Calu3 (cell line): ENCODE measurements at regions not wholly inside any gene's neighbourhood (a gene's known extent, or its start where the extent isn't known, plus 50 kb on each side); places are given as distances from the start of the nearest gene placed in this dataset.

Experiments used
- BruUV-seq: library from RNA; stranded (reverse); fragments of 400-500 nt; replicated peaks from 2 replicates; lab custom pipeline; 2021; lab: Mats Ljungman, UMichigan
- CTCF ChIA-PET: fragments of 300-600 bp; sonication (Branson Sonifier 250); formaldehyde crosslinking; loops from one replicate; lab custom pipeline; 2022; ENCODE audit warnings: antibody characterized with exemption; lab: Charles Lee
- DNase-seq: peaks from one replicate; pipeline ENCODE4 v3.0.0; 2022
- H3K27ac Mint-ChIP-seq: one replicate; pipeline ENCODE4 v1.8.0; 2022; ENCODE audit warnings: mixed read lengths; ENCODE audit not compliant: unreplicated experiment
- H3K27me3 Mint-ChIP-seq: one replicate; pipeline ENCODE4 v1.8.0; 2022; ENCODE audit warnings: mixed read lengths; ENCODE audit not compliant: unreplicated experiment
- H3K36me3 Mint-ChIP-seq: one replicate; pipeline ENCODE4 v1.8.0; 2022; ENCODE audit warnings: mild to moderate bottlenecking, moderate library complexity, mixed read lengths; ENCODE audit not compliant: insufficient read depth, unreplicated experiment
- H3K4me1 Mint-ChIP-seq: one replicate; pipeline ENCODE4 v1.8.0; 2022; ENCODE audit warnings: mild to moderate bottlenecking, low read depth, mixed read lengths; ENCODE audit not compliant: unreplicated experiment
- H3K4me3 Mint-ChIP-seq: one replicate; pipeline ENCODE4 v1.8.0; 2022; ENCODE audit warnings: mild to moderate bottlenecking, low read depth, moderate library complexity, mixed read lengths; ENCODE audit not compliant: unreplicated experiment
- H3K9me3 Mint-ChIP-seq: one replicate; pipeline ENCODE4 v1.8.0; 2022; ENCODE audit warnings: low read depth, mixed read lengths; ENCODE audit not compliant: unreplicated experiment
- CTCF ChIP-seq: fragments of 200-600 bp; IDR thresholded peaks from one replicate; pipeline ENCODE4 v1.8.0; 2022; ENCODE audit warnings: antibody characterized with exemption; ENCODE audit not compliant: unreplicated experiment
- intact Hi-C: fragments of 100-400 bp; cut with micrococcal nuclease; formaldehyde crosslinking; loops from one replicate; pipeline ENCODE4 v1.10.0; 2022; ENCODE audit not compliant: unreplicated experiment

- no peaks in the 10 kb centered on the region for H3K36me3 Mint-ChIP-seq
- no peak for TF ChIP-seq CTCF
- intact Hi-C loops: no loop called here
- H3K4me3 Mint-ChIP-seq: no peak overlapping the region
- H3K4me1 Mint-ChIP-seq: no peaks in the 10 kb centered on the region
- no peak overlapping the region for H3K27ac Mint-ChIP-seq
- H3K27me3 Mint-ChIP-seq: peaks cover 53% of the 10 kb centered on the region
- H3K9me3 Mint-ChIP-seq: peaks cover 3% of the 10 kb centered on the region
- BruUV-seq: no TSS peak
- CTCF ChIA-PET: no interaction called here
- DNase-seq: no peak
Measured at GRCh38 chr11:11113626-11114025, 239.4 kb downstream of the CSNK2A3 start.

- DNase-seq: no peak
- intact Hi-C loops: no loop called here
- TF ChIP-seq CTCF: no peak
- Mint-ChIP-seq H3K9me3 (no peaks in the 10 kb centered on the region), H3K4me3 (no peak overlapping the region), H3K27ac (no peak overlapping the region), H3K36me3 (no peaks in the 10 kb centered on the region), H3K4me1 (no peaks in the 10 kb centered on the region), H3K27me3 (peaks cover 61% of the 10 kb centered on the region)
- CTCF ChIA-PET: no interaction called here
- no TSS peak for BruUV-seq
Measured at GRCh38 chr11:11108026-11108425, 245.0 kb downstream of the CSNK2A3 start.

GRCh38 chr11:11107076-11107723 lies 245.8 kb downstream of the CSNK2A3 start:
- H3K27ac Mint-ChIP-seq: no peak overlapping the region
- intact Hi-C loops: no loop called here
- CTCF ChIA-PET: no interaction called here
- peaks cover 66% of the 10 kb centered on the region for H3K27me3 Mint-ChIP-seq
- H3K4me1 Mint-ChIP-seq: no peaks in the 10 kb centered on the region
- no TSS peak for BruUV-seq
- peak; percentile 3 for DNase-seq
- H3K36me3 Mint-ChIP-seq: no peaks in the 10 kb centered on the region
- TF ChIP-seq CTCF: no peak
- no peaks in the 10 kb centered on the region for H3K9me3 Mint-ChIP-seq
- H3K4me3 Mint-ChIP-seq: no peak overlapping the region

- CTCF ChIA-PET: interaction anchor here (0.6 kb wide), 1 partner anchor 988 kb away, joined by 3 read pairs; no protein-coding TSS in a partner anchor
- no peak for DNase-seq
Measured at GRCh38 chr11:11105361-11105760, 247.5 kb upstream of the ZBED5 start.

More at GRCh38 chr11:11105361-11105760, 247.5 kb upstream of the ZBED5 start:
- no peak overlapping the region for H3K27ac Mint-ChIP-seq
- no peak for TF ChIP-seq CTCF
- no peaks in the 10 kb centered on the region for H3K9me3 Mint-ChIP-seq
- H3K36me3 Mint-ChIP-seq: no peaks in the 10 kb centered on the region
- no peaks in the 10 kb centered on the region for H3K4me1 Mint-ChIP-seq
- H3K4me3 Mint-ChIP-seq: no peak overlapping the region
- intact Hi-C loops: no loop called here
- H3K27me3 Mint-ChIP-seq: peaks cover 72% of the 10 kb centered on the region
- no TSS peak for BruUV-seq
